ENCODE measurements at regions not wholly inside any gene's neighbourhood (a gene's known extent, or its start where the extent isn't known, plus 50 kb on each side); places are given as distances from the start of the nearest gene placed in this dataset.

DNA sequence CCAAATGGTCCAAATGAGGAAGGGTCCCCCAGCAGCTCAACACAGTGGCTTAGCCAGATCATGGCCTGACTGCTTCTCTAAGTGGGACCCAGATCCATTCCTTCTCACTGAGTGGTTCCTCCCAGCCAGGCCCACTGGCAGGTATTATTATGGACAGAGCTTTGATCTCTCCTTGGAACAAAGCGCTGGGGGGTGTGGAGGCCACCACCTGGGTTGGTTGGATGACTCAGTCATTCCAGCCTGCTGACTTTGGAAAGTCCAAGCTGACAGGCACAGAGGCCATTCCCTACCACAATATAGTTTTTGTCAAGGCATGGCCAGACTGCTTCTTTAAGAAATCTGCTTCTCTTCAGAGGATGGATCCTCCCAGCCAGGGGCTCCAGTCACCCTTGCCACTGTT, 341.1 kb downstream of the BTG1 start:
- no peak overlapping the region for H3K4me3 ChIP-seq (ENCODE audit: low read depth, low read length)
- CTCF ChIA-PET = no interaction called here
- TF ChIP-seq, protein P1, sequence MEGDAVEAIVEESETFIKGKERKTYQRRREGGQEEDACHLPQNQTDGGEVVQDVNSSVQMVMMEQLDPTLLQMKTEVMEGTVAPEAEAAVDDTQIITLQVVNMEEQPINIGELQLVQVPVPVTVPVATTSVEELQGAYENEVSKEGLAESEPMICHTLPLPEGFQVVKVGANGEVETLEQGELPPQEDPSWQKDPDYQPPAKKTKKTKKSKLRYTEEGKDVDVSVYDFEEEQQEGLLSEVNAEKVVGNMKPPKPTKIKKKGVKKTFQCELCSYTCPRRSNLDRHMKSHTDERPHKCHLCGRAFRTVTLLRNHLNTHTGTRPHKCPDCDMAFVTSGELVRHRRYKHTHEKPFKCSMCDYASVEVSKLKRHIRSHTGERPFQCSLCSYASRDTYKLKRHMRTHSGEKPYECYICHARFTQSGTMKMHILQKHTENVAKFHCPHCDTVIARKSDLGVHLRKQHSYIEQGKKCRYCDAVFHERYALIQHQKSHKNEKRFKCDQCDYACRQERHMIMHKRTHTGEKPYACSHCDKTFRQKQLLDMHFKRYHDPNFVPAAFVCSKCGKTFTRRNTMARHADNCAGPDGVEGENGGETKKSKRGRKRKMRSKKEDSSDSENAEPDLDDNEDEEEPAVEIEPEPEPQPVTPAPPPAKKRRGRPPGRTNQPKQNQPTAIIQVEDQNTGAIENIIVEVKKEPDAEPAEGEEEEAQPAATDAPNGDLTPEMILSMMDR (IDR thresholded peaks at IDR 0.05; ENCODE audit: low read depth, low read length) = no peak
- DNase-seq (ENCODE audit: low read depth, low spot score) = no peak
- no peak overlapping the region for H3K27ac ChIP-seq (ENCODE audit: low read depth, low read length)
- no peaks in the 10 kb centered on the region for H3K27me3 ChIP-seq (ENCODE audit: control insufficient read depth, insufficient read depth, low read length)
- POLR2A ChIA-PET = no interaction called here
- no peaks in the 10 kb centered on the region for H3K9me3 ChIP-seq (ENCODE audit: control insufficient read depth, insufficient read depth, low read length)

- DNase-seq (ENCODE audit: low read depth, low spot score) = no peak
- Histone ChIP-seq H3K4me3 (ENCODE audit: low read depth, low read length) (no peak overlapping the region), H3K27ac (ENCODE audit: low read depth, low read length) (no peak overlapping the region), H3K9me3 (ENCODE audit: control insufficient read depth, insufficient read depth, low read length) (no peaks in the 10 kb centered on the region), H3K27me3 (ENCODE audit: control insufficient read depth, insufficient read depth, low read length) (no peaks in the 10 kb centered on the region)
- TF ChIP-seq, protein P1 (IDR thresholded peaks at IDR 0.05; ENCODE audit: low read depth, low read length) = no peak
- ChIA-PET POLR2A (no interaction called here), CTCF (interaction anchor here (5.3 kb wide), 1 partner anchor 12 kb away, joined by 39 read pairs; no protein-coding TSS in a partner anchor)
These were observed 344.6 kb downstream of the BTG1 start for GRCh38 chr12:91801048-91801447.

GRCh38 chr12:91793676-91794075, 352.0 kb downstream of the BTG1 start:
- no peak for DNase-seq (ENCODE audit: low read depth, low spot score)
- Histone ChIP-seq H3K9me3 (ENCODE audit: control insufficient read depth, insufficient read depth, low read length) (no peaks in the 10 kb centered on the region), H3K4me3 (ENCODE audit: low read depth, low read length) (no peak overlapping the region), H3K27me3 (ENCODE audit: control insufficient read depth, insufficient read depth, low read length) (no peaks in the 10 kb centered on the region), H3K27ac (ENCODE audit: low read depth, low read length) (no peak overlapping the region)
- CTCF ChIA-PET = interaction anchor here (1.3 kb wide), 1 partner anchor 18 kb away, joined by 7 read pairs; no protein-coding TSS in a partner anchor
- TF ChIP-seq, protein P1 (IDR thresholded peaks at IDR 0.05; ENCODE audit: low read depth, low read length) = no peak
- POLR2A ChIA-PET = no interaction called here

GRCh38 chr12:91792597-91792996, 353.0 kb downstream of the BTG1 start:
- TF ChIP-seq, protein P1 (IDR thresholded peaks at IDR 0.05; ENCODE audit: low read depth, low read length) = no peak
- Histone ChIP-seq H3K27me3 (ENCODE audit: control insufficient read depth, insufficient read depth, low read length) (no peaks in the 10 kb centered on the region), H3K9me3 (ENCODE audit: control insufficient read depth, insufficient read depth, low read length) (no peaks in the 10 kb centered on the region), H3K27ac (ENCODE audit: low read depth, low read length) (no peak overlapping the region), H3K4me3 (ENCODE audit: low read depth, low read length) (no peak overlapping the region)
- POLR2A ChIA-PET = no interaction called here
- DNase-seq (ENCODE audit: low read depth, low spot score) = no peak
- CTCF ChIA-PET = no interaction called here

DNA sequence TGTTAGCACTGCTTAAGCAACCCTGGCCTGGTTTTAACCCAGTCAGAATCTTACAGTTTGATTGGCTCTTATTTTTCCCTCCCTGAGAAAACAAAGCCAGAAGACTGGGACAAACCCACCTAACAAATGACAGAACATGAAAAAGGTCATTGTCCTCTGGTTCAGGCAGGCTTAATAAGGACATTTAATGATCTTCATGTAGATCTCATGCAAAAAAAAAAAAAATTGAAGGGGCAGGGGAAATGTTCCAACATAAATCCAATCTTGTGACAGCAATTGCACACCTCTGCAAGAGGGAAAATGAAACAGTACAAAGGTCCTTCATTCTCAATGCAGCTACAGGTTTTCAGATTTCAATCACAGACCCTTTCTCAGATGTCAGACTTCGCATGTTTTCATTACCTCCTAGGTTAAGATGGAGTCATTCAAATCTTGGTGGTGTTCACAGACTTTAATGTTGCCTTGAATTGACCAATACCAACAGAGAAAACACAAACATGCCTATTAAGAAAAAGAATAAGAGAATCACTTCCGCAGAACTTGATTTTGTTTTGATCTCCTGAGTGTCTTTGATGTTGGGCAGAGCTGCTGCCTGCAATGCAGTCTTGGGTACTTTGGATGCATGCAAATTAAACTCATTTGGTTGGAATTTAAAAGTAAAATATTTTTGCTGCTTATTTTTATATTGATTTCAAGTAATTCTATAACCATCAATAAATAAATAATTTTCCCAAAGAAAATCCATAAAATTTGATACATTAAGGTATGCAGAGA, 359.0 kb downstream of the BTG1 start:
- Histone ChIP-seq H3K9me3 (ENCODE audit: control insufficient read depth, insufficient read depth, low read length) (no peaks in the 10 kb centered on the region), H3K4me3 (ENCODE audit: low read depth, low read length) (no peak overlapping the region), H3K27ac (ENCODE audit: low read depth, low read length) (no peak overlapping the region), H3K27me3 (ENCODE audit: control insufficient read depth, insufficient read depth, low read length) (no peaks in the 10 kb centered on the region)
- ChIA-PET POLR2A (no interaction called here), CTCF (interaction anchor here (1.3 kb wide), 1 partner anchor 25 kb away, joined by 4 read pairs; no protein-coding TSS in a partner anchor)
- TF ChIP-seq, protein P1 (IDR thresholded peaks at IDR 0.05; ENCODE audit: low read depth, low read length) = no peak
- no peak for DNase-seq (ENCODE audit: low read depth, low spot score)

Data from AG04450 (cell line).